HG03139 (cell line): ENCODE measurements at regions not wholly inside any gene's neighbourhood (a gene's known extent, or its start where the extent isn't known, plus 50 kb on each side); places are given as distances from the start of the nearest gene placed in this dataset.

Experiments
- ATAC-seq: cut with Tn5 transposase; IDR thresholded peaks from one replicate; pipeline ENCODE4 v1.9.1; 2021; ENCODE audit not compliant: unreplicated experiment

GRCh38 chr15:97215629-97216028 is 744.9 kb upstream of the ARRDC4 start:
- ATAC-seq, result no peak

GRCh38 chr15:97224191-97224641 is 736.3 kb upstream of the ARRDC4 start:
- ATAC-seq, result no peak

- no peak for ATAC-seq
Measured at GRCh38 chr15:97234851-97235610, 725.5 kb upstream of the ARRDC4 start.

GRCh38 chr15:97235611-97235985 is 724.9 kb upstream of the ARRDC4 start:
- no peak for ATAC-seq

- ATAC-seq, result no peak
Measured at GRCh38 chr15:97236140-97236539, 724.4 kb upstream of the ARRDC4 start.

- no peak for ATAC-seq
Measured at GRCh38 chr15:97237160-97237559, 723.3 kb upstream of the ARRDC4 start.

GRCh38 chr15:97248376-97248775 is 712.1 kb upstream of the ARRDC4 start:
- ATAC-seq, result no peak

GRCh38 chr15:97259943-97260342 is 700.6 kb upstream of the ARRDC4 start:
- ATAC-seq, result no peak

GRCh38 chr15:97301166-97301565 is 659.3 kb upstream of the ARRDC4 start:
- no peak for ATAC-seq

- no peak for ATAC-seq
Measured at GRCh38 chr15:97316362-97316761, 644.1 kb upstream of the ARRDC4 start.

- no peak for ATAC-seq
Measured at GRCh38 chr15:97317163-97317562, 643.3 kb upstream of the ARRDC4 start.

- ATAC-seq, result no peak
Measured at GRCh38 chr15:97319291-97319690, 641.2 kb upstream of the ARRDC4 start.

- no peak for ATAC-seq
Measured at GRCh38 chr15:97346221-97346620, 614.3 kb upstream of the ARRDC4 start.

- ATAC-seq, result no peak
Measured at GRCh38 chr15:97350813-97351212, 609.7 kb upstream of the ARRDC4 start.

- no peak for ATAC-seq
Measured at GRCh38 chr15:97383516-97383915, 577.0 kb upstream of the ARRDC4 start.

GRCh38 chr15:97386940-97387339 is 573.6 kb upstream of the ARRDC4 start:
- ATAC-seq, result no peak

GRCh38 chr15:97401195-97401594 is 559.3 kb upstream of the ARRDC4 start:
- ATAC-seq, result no peak

- ATAC-seq, result no peak
Measured at GRCh38 chr15:97401970-97402369, 558.5 kb upstream of the ARRDC4 start.

GRCh38 chr15:97406841-97407240 is 553.7 kb upstream of the ARRDC4 start:
- ATAC-seq, result no peak

- ATAC-seq, result no peak
Measured at GRCh38 chr15:97410897-97411575, 549.5 kb upstream of the ARRDC4 start.

GRCh38 chr15:97420130-97420529 is 540.4 kb upstream of the ARRDC4 start:
- no peak for ATAC-seq

- ATAC-seq, result no peak
Measured at GRCh38 chr15:97425596-97425995, 534.9 kb upstream of the ARRDC4 start.

- ATAC-seq, result no peak
Measured at GRCh38 chr15:97443101-97443500, 517.4 kb upstream of the ARRDC4 start.
